Endothelial cell of umbilical vein (primary cell): ENCODE measurements at regions not wholly inside any gene's neighbourhood (a gene's known extent, or its start where the extent isn't known, plus 50 kb on each side); places are given as distances from the start of the nearest gene placed in this dataset.

Source experiments
- BruUV-seq: library from RNA; stranded (reverse); fragments of 400-500 nt; replicated peaks from 2 replicates; lab custom pipeline; 2021; lab: Mats Ljungman, UMichigan
- CTCF ChIA-PET: fragments of 300-600, 350-600 bp; sonication (Branson Sonifier 250); formaldehyde crosslinking; loops from one replicate; lab custom pipeline; 2021; ENCODE audit warnings: antibody characterized with exemption, inconsistent platforms; lab: Charles Lee
- POLR2A ChIA-PET: fragments of 300-600, 350-600 bp; sonication (Branson Sonifier 250); formaldehyde crosslinking; loops from one replicate; lab custom pipeline; 2021; ENCODE audit warnings: antibody characterized with exemption, inconsistent platforms; lab: Charles Lee
- DNase-seq: peaks from one replicate; pipeline ENCODE4 v3.0.0-alpha.2; 2011; ENCODE audit warnings: low read depth, low spot score
- FAIRE-seq: peaks from 2 replicates; lab custom pipeline; 2011; peaks lifted over from hg19 to GRCh38; lab: Jason Lieb, UNC
- H2AFZ ChIP-seq: 2 replicates; pipeline ENCODE4 v1.6.0; 2012; ENCODE audit warnings: low read depth, low read length, control low read depth, inconsistent platforms
- H3K27ac ChIP-seq: 2 replicates; pipeline ENCODE4 v1.5.1; 2011; ENCODE audit warnings: low read depth, mild to moderate bottlenecking, control low read depth, low read length, moderate library complexity; ENCODE audit not compliant: insufficient read depth
- H3K27me3 ChIP-seq, 2 experiments: 2 replicates each; pipeline versions ENCODE4 v1.6.0 to v1.6.1; 2011; ENCODE audit warnings: low read length in 2 of 2, mixed read lengths in 1 of 2; ENCODE audit not compliant: control insufficient read depth in 2 of 2, insufficient read depth in 2 of 2
- H3K36me3 ChIP-seq, 2 experiments: 2 replicates in 1 of 2; 3 replicates in 1 of 2; pipeline ENCODE4 v1.5.1; 2011; ENCODE audit warnings: low read length in 2 of 2, mild to moderate bottlenecking in 1 of 2, moderate library complexity in 1 of 2; ENCODE audit not compliant: control insufficient read depth in 2 of 2, insufficient read depth in 2 of 2; ENCODE audit errors: extremely low read depth in 1 of 2
- H3K4me1 ChIP-seq: 3 replicates; pipeline ENCODE4 v1.5.1; 2011; ENCODE audit warnings: mild to moderate bottlenecking, low read length; ENCODE audit not compliant: control insufficient read depth, insufficient read depth; ENCODE audit errors: extremely low read depth
- H3K4me2 ChIP-seq: 2 replicates; pipeline ENCODE4 v1.6.1; 2011; ENCODE audit warnings: low read length, control low read depth, mixed read lengths; ENCODE audit not compliant: insufficient read depth
- H3K4me3 ChIP-seq, 3 experiments: fragments of 200-600 bp in 1 of 3; sonication (generic), shearing (Covaris generic) in 1 of 3; replicated peaks in 1 of 3; 2 replicates each; pipeline ENCODE4 v1.5.1; 2011 to 2016; ENCODE audit warnings: control low read depth in 3 of 3, low read length in 3 of 3, mild to moderate bottlenecking in 2 of 3, inconsistent platforms in 1 of 3, low read depth in 1 of 3, moderate library complexity in 1 of 3; ENCODE audit not compliant: insufficient read depth in 1 of 3
- H3K79me2 ChIP-seq: 2 replicates; pipeline ENCODE4 v1.6.0; 2012; ENCODE audit warnings: low read length, inconsistent platforms; ENCODE audit not compliant: control insufficient read depth, insufficient read depth
- H3K9ac ChIP-seq: replicated peaks from 2 replicates; pipeline ENCODE3; 2011; ENCODE audit warnings: low read length, control low read depth; ENCODE audit not compliant: insufficient read depth; ENCODE audit errors: extremely low read depth
- H3K9me1 ChIP-seq: replicated peaks from 3 replicates; pipeline ENCODE4 v1.6.0; 2011; ENCODE audit warnings: mild to moderate bottlenecking, low read length; ENCODE audit not compliant: control insufficient read depth, insufficient read depth; ENCODE audit errors: extremely low read depth
- H3K9me3 ChIP-seq: replicated peaks from 2 replicates; pipeline ENCODE4 v1.5.1; 2012; ENCODE audit warnings: low read length, inconsistent platforms; ENCODE audit not compliant: control insufficient read depth, insufficient read depth
- H4K20me1 ChIP-seq: replicated peaks from 2 replicates; pipeline ENCODE3; 2011; ENCODE audit warnings: mild to moderate bottlenecking, low read length; ENCODE audit not compliant: control insufficient read depth, insufficient read depth; ENCODE audit errors: extremely low read depth
- EZH2 ChIP-seq: IDR thresholded peaks from 2 replicates; pipeline ENCODE4 v1.6.1; 2012; ENCODE audit warnings: borderline replicate concordance, low read depth, mild to moderate bottlenecking, moderate library complexity, low read length, inconsistent platforms; ENCODE audit not compliant: severe bottlenecking
- FOS ChIP-seq: IDR thresholded peaks from 2 replicates; pipeline ENCODE4 v1.6.1; 2011; ENCODE audit warnings: mild to moderate bottlenecking, low read length, moderate library complexity, borderline replicate concordance; ENCODE audit not compliant: insufficient read depth
- GATA2 ChIP-seq: IDR thresholded peaks from 2 replicates; pipeline ENCODE4 v1.7.0; 2011; ENCODE audit warnings: low read depth, mild to moderate bottlenecking, moderate library complexity, mixed read lengths, low read length; ENCODE audit not compliant: insufficient read length, insufficient read depth
- MYC ChIP-seq: IDR thresholded peaks from one replicate; pipeline ENCODE4 v1.6.1; 2011; ENCODE audit warnings: mild to moderate bottlenecking, low read depth, low read length
- POLR2A ChIP-seq: IDR thresholded peaks from 2 replicates; pipeline ENCODE4 v1.6.1; 2012; ENCODE audit warnings: low read depth, mild to moderate bottlenecking, control low read depth, low read length
- POLR2AphosphoS5 ChIP-seq: IDR thresholded peaks from 2 replicates; pipeline ENCODE4 v1.6.1; 2012; ENCODE audit warnings: low read depth, mild to moderate bottlenecking, control low read depth, low read length, moderate library complexity; ENCODE audit not compliant: insufficient read depth
- dilution Hi-C: fragments of 300-500 bp; cut with MboI; formaldehyde crosslinking; loops from one replicate; pipeline ENCODE4 v1.15.0; 2019; ENCODE audit warnings: low sequenced_read_pairs; ENCODE audit not compliant: extremely low pct_ligation_motif_present
- intact Hi-C: fragments of 100-400 bp; cut with micrococcal nuclease; formaldehyde crosslinking; loops from one replicate; pipeline ENCODE4 v1.10.0; 2022
- TF ChIP-seq, protein P1 (sequence below): IDR thresholded peaks from 2 replicates; pipeline ENCODE4 v1.6.1; 2011; ENCODE audit not compliant: insufficient read depth, insufficient read length
- TF ChIP-seq, protein P2 (sequence below), 2 donors: IDR thresholded peaks; 1 replicate in 1 of 2; 2 replicates in 1 of 2; pipeline ENCODE4 v1.5.1; 2011; ENCODE audit warnings: low read length in 2 of 2, mild to moderate bottlenecking in 2 of 2, moderate library complexity in 2 of 2, control low read depth in 1 of 2, inconsistent platforms in 1 of 2, low read depth in 1 of 2; ENCODE audit not compliant: insufficient read depth in 1 of 2; ENCODE audit errors: extremely low read depth in 1 of 2

DNA sequence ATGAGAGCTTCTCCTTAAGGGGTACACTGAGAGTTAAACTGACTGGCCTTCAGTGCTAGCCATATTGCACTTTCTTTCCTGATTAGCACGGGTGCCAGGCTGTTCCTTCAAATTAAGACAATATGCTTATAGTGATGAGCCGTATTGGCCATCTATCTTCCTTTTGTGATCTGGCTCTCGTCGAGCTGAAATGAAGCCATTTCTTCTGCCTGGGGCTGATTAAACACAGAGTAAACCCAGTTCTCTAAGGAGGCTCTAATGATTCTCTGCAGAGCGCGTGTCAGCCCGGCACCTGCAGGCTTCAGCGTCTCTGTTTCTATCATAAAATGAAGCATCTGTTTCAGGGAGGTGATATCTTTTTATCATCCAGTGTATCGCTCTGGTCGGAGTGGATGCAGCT lies 107.5 kb upstream of the NR2F2 start:
- Histone ChIP-seq H3K9me3 (no peaks in the 10 kb centered on the region), H3K9me1 (no peaks in the 10 kb centered on the region), H3K27ac (no peak overlapping the region), H3K27me3 (no peaks in the 10 kb centered on the region), H3K4me1 (no peaks in the 10 kb centered on the region), H3K79me2 (no peaks in the 10 kb centered on the region), H3K9ac (no peak overlapping the region), H3K36me3 (no peaks in the 10 kb centered on the region), H2AFZ (no peak overlapping the region), H3K4me3 (no peak overlapping the region), H4K20me1 (no peaks in the 10 kb centered on the region), H3K4me2 (no peak overlapping the region)
- FAIRE-seq (no peak), DNase-seq (no peak)
- intact Hi-C loops: no loop called here
- ChIA-PET CTCF (interaction anchor here (1.2 kb wide), 1 partner anchor 964 kb away, joined by 4 read pairs; no protein-coding TSS in a partner anchor), POLR2A (no interaction called here)
- no peak for TF ChIP-seq MYC
- TF ChIP-seq, protein P1, sequence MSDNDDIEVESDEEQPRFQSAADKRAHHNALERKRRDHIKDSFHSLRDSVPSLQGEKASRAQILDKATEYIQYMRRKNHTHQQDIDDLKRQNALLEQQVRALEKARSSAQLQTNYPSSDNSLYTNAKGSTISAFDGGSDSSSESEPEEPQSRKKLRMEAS: no peak
- no peak for TF ChIP-seq EZH2
- TF ChIP-seq GATA2: no peak
- no peak for TF ChIP-seq POLR2AphosphoS5
- TF ChIP-seq FOS: no peak
- TF ChIP-seq, protein P2, sequence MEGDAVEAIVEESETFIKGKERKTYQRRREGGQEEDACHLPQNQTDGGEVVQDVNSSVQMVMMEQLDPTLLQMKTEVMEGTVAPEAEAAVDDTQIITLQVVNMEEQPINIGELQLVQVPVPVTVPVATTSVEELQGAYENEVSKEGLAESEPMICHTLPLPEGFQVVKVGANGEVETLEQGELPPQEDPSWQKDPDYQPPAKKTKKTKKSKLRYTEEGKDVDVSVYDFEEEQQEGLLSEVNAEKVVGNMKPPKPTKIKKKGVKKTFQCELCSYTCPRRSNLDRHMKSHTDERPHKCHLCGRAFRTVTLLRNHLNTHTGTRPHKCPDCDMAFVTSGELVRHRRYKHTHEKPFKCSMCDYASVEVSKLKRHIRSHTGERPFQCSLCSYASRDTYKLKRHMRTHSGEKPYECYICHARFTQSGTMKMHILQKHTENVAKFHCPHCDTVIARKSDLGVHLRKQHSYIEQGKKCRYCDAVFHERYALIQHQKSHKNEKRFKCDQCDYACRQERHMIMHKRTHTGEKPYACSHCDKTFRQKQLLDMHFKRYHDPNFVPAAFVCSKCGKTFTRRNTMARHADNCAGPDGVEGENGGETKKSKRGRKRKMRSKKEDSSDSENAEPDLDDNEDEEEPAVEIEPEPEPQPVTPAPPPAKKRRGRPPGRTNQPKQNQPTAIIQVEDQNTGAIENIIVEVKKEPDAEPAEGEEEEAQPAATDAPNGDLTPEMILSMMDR (IDR thresholded peaks at IDR 0.05; ENCODE audit: extremely low read depth in 1 of 2, insufficient read depth in 1 of 2, low read depth in 1 of 2, low read length in 2 of 2): no peak
- TF ChIP-seq POLR2A: no peak
- dilution Hi-C loops: no loop called here
- BruUV-seq: no TSS peak
